HG03103 (cell line): ENCODE measurements at regions not wholly inside any gene's neighbourhood (a gene's known extent, or its start where the extent isn't known, plus 50 kb on each side); places are given as distances from the start of the nearest gene placed in this dataset.
A peak's percentile ranks its signal among the peaks of the same experiment; 100 is the strongest.
"Not testable (repeated sequence)": the region's sequence is repeated elsewhere in the genome, so short reads cannot be mapped to it uniquely, and the experiment has no call there.

ENCODE experiments used
- ATAC-seq: cut with Tn5 transposase; IDR thresholded peaks from one replicate; pipeline ENCODE4 v1.9.1; 2021; ENCODE audit warnings: low read depth; ENCODE audit not compliant: unreplicated experiment

DNA sequence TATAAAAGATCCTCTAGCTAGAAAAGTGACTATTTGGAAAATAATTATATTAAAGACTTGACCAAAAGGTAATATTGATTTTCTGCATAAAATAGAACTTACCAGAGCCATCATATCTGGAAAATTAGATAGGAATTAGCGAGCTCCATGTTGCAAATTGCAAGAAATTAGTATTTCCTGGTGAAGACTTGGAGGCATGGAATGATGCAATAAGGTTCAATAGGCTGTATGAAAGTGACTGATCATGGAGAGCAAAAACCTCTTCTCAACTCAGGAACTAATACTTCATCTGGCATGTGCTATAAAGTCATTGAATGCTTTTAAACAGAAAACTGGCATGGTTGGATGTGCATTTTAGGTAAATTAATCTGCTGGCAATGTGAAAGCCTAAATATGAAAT lies 66.3 kb upstream of the UFM1 start:
- ATAC-seq = no peak

DNA sequence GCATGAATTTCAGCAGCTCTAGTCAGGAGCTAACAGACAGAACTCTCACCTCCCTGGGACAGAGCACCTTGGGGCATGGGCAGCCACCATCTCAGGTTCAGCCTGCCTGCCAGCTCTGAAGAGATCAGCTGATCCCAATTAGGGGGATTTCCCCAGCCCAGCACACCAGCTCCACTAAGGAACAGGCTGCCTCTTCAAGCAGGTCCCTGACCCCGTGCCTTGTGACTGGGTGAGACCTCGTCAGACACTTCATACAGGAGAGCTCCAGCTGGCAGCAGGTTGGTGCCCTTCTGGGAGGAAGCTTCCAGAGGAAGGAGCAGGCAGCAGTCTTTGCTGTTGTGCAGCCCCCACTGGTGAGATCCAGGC lies 84.5 kb upstream of the UFM1 start:
- ATAC-seq = no peak

DNA sequence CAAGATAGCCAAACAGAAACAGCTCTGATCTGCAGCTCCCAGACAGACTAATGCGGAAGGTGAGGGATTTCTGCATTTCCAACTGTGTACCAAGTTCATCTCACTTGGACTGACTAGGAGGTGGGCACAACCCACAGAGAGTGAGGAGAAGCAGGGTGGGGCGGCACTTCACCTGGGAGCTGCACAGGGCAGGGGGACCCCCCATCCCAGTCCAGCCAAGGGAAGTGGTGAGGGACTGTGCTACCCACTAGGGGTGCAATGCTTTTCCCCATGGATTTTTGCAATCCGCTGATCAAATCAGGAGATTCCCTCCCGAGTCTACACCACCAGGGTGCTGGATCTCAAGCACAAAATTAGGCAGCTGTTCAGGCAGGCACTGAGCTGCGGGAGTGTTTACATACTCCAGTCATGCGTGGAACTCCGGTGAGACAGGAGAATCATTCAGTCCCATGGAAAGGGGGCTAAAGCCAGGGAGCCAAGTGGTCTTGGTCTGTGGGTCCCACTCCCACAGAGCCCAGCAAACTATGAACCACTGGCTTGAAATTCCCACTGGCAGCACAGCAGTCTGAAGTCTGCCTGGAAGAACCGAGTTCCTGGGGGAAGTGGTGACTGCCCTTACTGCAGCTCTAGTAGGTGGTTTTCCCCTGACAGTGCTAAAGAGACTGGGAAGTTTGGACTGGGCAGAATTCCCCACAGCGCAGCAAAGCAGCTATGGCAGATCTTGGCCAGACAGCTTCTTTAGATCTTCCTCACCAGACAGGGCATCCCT lies 85.1 kb upstream of the UFM1 start:
- ATAC-seq = no peak

DNA sequence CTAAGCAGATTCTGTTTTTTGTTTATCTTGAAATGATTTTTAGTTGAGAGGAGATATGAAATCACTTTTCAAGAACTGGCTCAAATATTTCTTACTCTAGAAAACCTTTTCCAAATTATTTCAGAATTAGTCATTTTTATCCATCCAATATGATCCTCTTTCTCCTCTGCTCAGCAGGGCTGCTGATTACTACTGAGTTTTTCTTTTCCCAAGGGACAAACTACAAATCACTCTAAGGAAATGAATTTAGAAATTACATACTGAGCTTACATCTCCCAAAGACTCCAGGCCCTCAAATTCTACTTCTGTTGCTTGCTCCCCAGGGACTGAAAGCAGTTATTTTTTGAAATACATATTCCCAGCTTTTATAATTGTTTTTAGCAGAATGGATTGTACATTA lies 87.4 kb upstream of the UFM1 start:
- no peak for ATAC-seq

DNA sequence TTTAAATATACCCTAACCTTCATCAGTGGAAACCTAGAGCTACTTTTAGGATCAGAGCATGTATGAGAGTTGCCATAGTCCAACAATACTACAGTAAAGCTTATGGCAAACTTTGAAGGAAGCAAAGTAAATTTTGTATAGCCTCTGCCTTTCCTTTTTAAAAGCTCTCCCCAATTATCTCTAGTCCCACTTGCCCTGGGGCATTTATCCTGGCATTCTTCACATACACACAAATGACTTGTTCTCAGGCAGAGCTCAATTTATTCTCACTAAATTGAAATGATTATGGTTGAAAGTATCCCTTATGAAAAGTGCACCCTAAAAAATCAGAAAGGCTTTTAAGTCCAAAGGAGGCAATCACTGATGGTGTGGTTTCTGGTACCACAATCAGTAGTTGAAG lies 94.1 kb upstream of the UFM1 start:
- no peak for ATAC-seq

DNA sequence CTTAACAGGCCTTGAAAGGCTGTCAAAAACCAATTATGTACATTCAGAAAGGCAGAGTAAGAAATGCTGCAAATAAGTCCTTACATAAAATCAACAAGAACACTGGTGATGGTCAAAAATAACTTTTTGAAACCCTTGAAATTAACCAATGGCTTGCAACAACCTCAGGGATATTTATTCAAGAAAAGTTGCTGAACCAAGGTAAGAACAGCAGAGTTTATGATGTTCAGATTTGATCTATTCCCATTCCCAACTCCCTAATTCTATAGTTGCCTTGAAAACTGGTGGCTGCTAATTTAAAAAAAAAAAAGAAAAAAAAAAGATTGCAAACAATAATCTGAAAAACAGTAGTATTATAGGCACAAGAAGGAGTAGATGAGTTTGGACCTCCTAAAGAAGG lies 109.8 kb upstream of the UFM1 start:
- ATAC-seq = no peak

DNA sequence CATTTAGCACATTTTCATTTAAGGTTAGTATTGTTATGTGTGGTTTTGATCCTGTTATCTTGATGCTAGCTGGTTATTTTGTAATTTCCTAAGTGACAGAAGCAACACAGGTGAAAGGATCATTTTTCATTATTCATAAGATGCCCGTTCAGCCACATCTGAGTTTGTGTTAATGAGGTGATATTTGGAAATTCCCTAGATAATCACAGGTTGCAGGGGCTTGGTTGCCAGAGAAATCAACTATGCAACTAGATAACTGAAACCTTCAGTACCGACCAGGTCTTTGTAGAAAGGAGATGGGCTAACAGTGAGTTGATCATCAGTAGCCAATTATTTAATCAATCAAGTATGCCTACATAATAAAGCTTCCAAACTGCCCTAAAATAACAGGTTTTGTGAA lies 121.3 kb upstream of the UFM1 start:
- ATAC-seq = no peak

DNA sequence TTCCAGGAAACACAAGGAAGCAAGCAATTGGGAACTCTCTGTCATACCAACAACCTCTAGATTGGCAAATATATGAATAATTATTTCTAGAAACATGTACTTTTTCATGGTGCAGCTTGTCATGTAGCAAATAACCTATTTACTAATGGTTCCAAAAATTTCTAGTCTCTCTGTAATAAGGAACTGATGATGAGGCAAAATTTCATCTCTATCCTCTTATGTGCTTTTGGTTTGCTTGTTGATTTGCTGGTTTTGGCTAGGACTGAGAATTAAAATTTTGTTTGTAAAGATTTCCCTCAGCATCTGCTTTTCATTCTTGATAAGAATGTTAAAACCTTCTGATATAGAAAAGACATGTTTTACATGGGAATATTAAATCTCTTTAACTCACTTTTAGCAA lies 123.2 kb upstream of the UFM1 start:
- no peak for ATAC-seq

DNA sequence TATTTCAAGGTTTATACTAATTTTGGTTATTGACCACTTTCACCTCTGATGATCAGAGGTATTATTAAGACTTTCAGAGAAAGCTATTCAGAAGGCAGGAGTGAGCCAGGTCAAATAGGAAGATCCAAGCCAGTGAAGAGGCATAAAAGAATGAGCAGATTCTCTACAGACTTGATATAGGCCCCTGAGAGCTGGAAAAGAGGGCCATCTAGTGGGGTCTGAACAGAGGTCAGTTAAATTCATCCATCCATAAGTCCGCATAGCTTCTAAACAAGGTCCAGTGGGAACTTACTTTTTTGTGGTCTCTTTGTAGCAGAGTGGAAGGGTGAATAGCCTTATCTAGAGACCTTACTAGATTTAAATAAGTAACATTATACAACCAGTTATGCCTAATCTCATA lies 126.6 kb upstream of the UFM1 start:
- no peak for ATAC-seq

DNA sequence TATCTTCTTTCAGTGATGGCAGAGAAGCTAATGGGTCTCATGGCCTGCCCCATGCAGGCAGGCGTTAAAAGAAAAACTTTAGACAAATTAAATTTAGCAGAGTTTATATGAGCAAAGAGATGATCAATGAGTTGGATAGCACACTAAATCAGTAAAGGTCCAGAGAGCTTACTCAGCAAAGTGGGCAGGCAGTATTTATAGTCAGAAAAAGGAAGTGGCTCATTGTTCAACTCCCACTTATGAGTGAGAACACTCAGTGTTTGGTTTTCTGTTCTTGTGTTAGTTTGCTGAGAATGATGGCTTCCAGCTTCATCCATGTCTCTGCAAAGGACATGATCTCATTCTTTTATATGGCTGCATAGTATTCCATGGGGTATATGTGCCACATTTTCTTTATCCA lies 128.5 kb upstream of the UFM1 start:
- not testable (repeated sequence) for ATAC-seq

DNA sequence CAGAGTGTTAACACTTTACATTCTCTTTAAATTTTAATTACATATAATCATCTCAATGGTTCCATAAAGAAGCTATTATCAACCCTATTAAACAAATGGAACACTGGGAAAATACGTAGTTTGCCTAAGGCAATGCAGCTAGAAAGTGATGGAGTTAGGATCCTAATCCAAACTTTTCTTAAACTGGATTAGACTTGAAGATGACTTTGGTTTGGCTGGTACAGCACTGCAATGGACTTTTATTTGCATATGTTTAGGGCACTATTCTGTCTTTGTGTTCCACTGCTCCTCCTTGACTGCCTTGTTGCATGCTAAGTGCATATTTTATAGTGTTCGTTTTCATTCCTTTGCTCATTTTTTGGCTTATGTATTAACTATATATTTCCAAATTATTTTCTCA lies 133.5 kb upstream of the UFM1 start:
- ATAC-seq = no peak

DNA sequence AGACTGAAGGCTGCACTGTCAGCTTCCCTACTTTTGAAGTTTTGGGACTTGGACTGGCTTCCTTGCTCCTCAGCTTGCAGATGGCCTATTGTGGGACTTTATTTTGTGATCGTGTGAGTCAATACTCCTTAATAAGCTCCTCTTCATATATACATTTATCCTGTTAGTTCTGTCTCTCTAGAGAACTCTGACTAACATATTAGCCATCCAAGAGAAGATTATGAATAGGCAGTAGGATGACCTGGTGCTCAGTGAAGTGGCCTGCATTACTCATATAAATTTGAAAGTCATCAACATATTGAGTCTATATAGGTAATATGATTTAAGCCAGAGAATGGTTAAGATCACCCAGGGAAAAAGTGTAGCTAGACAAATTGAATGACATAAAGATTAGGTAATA lies 136.3 kb upstream of the UFM1 start:
- no peak for ATAC-seq

DNA sequence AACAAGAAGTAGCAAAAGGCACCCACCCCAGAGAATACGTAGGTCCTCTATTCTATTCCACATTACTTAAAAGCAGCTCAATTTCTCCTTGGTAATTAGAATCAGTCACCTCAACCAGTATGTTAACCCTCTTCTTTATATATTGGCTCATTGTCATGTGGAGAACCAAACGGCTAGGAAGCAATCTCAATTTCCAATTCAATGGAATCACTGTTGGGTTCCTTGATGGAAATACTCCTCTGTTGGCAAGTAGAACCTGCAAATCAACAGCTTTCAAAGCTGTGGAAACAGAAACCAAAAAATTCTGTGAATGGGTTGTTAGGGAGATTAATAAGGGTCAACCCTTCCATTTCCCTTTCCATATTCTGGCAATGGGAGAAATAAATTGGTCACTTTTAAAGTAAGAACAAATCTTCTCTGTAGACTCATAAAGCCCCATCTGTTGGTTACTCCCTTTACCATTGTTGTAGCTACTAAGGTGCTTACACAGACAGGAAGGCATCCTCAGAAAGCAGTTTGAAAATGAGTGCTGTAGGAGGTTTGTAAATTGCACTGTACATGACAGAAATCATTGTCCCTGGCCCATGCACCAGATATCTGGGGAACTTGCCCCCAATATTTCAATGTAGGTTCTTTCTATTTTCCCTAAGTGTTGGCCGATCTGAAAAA lies 138.6 kb upstream of the UFM1 start:
- ATAC-seq = no peak

DNA sequence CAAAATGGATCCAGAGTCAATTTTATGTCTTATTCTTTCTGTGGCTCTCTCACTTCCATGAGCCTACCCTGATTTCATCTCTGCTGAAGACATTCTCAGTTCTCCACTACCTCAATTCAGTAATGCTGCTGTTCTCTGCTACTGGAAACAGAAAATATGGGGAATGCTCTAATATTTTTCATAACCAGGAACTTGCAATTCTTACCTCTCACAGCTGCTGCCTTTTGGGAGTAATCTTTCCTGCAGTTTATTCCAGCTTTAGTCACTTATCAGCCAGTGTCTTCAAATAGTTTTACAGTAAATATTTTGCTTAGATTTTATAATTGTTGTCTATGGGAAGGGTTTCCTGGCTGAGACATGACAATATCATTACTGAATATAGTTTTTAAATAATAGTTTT lies 145.1 kb upstream of the UFM1 start:
- no peak for ATAC-seq

DNA sequence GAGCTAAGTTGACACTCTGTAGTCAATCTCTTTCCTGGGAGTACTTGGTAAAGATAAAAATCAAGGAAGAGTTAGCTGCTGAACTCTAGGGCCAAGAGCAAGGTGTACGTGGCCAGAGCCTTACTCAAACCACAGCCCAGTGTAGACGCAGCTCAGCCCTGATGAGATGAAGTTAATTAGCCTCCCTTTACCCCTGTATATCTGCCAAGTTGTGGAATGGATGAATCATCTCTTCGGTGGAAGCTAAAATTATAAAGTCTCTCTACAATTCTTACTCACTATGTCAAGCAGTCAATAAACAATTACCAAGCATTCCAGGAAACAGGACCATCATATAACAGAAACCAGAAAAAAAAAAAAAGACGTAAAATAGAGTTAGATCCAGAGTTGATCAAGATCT lies 146.9 kb upstream of the UFM1 start:
- no peak for ATAC-seq

DNA sequence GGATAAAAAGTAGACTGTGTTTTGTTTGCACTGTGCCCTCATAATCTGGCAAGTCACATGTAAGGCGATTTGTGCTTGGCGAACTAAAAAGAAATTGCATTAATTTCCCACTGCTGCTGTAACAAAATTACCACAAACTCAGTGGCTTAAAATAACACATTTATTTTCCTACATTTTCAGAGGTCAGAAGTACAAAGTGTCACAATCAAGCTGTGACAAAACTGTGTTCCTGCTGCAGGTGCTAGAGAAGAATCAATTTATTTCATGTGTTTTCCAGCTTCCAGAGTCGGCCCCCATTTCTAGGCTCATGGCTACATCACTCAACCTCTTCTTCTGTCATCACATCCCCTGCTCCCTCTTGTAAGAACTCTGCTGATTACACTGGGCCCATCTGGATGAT lies 158.6 kb upstream of the UFM1 start:
- no peak for ATAC-seq

DNA sequence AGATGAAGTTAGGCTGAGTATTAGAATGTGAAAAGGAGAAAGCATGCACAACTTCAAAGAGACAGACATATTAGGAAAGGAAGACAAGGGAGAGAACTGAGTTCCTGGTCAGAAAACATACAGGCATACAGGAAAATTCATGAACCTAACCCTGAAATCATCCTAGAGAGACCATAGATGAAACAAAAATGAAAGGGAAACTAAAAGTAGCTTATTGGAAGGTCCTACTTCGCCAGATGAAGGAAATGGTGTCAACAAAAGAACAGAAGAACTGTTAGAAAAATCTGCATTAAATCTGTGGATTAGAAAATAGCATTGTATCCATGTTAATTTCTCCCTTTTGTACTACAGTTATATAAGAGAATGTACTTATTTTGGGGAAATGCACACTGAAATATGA lies 169.0 kb upstream of the UFM1 start:
- ATAC-seq = no peak

DNA sequence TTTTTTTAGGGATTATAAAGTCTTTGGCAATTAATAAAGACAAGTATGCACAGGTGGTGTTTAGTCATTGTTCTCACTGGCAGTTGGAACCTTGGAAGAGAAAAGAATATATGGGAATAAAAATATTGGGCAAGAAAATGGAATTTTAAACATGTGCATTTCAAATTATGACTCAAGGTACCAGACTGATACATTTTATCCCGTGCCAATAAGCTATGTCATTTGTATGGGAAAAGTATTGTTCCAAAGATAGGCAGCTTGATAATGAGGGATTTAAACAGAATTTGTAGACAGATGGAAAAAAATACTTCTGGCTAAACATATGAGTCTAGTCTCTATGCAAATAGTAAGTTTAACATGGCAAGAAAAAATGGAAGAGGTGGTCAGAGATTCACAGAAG lies 169.5 kb upstream of the UFM1 start:
- ATAC-seq = no peak

DNA sequence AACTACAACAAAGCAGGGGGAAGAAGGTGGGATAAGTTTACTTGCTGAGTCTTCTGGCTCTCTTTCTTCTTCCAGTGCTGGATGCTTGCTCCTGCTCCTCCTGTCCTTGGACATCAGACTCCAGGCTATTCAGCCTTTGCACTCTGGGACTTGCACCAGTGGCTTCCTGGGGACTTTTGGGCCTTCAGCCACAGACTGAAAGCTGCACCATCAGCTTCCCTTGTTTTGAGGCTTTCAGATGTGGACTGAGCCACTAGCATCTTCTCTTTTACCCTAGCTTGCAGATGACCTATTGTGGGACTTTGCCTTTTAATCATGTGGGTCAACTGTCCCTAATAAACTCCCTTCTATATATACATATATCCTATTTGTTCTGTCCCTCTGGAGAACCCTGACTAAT lies 173.0 kb upstream of the UFM1 start:
- ATAC-seq = no peak

DNA sequence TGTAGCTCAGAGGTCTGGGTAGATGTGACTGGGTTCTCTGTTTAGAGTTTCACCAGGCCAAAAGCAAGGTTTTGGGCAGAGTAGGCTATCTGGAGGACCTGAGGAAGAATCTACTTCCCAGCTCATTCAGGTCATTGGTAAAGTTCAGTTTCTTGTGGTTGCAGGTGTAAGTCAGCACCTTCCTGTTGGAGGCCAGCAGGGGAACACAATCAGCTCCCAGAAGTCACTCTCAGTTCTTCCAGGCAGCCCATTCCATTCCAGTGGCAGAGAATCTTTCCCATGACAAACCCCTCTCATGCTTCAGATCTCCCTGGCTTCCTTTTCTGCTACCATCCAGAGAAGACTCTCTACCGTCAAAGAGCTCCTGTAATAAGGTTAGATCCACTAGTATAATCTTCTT lies 176.2 kb upstream of the UFM1 start:
- no peak for ATAC-seq

DNA sequence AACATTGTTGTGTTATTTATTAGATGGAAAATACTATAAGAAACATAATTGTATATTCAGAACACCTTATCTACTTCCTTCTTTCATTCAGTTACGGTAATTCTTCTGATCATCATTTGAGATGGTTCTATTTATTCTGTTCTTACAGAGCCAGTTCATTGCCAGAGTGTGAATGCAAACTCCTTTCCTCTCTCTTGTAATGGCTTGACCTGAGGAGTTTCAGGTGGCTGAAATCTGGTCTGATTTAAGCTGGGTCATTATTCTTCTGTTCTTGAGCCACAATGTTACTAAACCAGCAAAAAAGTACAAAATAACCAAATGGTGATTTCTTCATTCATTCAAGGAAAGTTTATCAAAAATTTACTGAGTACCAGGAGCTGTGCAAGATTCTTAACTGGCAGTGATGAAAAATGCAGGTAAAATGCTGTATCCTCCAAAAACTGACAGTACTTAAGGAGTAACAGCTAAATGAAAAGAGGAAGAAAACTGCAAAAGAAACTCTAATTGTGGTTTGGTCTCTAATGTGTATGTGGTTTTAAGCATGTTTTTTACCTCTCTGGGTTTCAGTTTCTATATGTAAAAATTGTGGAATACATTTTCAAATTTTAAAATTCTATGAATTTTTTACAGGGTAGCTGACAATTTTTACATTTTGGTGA lies 182.4 kb upstream of the UFM1 start:
- peak; percentile 97 for ATAC-seq

DNA sequence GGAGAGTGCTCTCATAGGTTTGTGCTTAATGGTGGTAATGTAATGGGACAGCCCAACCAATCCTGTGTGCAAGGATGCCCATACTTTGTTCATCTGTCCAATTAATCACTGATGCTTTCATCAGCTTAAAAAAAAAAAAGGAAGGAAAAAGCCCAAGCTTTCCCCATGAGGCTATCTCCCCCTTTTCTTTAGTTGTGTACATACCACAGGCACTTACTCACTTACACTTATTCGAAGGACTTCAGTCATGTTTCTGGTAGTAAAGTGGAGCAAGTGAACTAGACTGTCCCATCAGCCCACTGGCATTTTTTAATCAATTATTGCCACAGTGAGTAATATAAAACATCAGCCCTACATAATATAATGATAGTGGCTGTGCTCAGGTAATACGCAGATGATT lies 183.5 kb upstream of the UFM1 start:
- no peak for ATAC-seq
